GM10248 (cell line): ENCODE measurements at regions not wholly inside any gene's neighbourhood (a gene's known extent, or its start where the extent isn't known, plus 50 kb on each side); places are given as distances from the start of the nearest gene placed in this dataset.

Source experiments
- CTCF ChIA-PET: fragments of 300-600 bp; sonication (Branson Sonifier 250); formaldehyde crosslinking; extraction: SDS; loops from one replicate; lab custom pipeline; 2021; ENCODE audit warnings: antibody characterized with exemption; lab: Yijun Ruan, JAX
- POLR2A ChIA-PET: fragments of 350-650 bp; sonication (Branson Sonifier 250); formaldehyde crosslinking; extraction: SDS; loops from one replicate; lab custom pipeline; 2020; ENCODE audit warnings: antibody characterized with exemption; lab: Yijun Ruan, JAX
- DNase-seq: peaks from one replicate; pipeline ENCODE4 v3.0.0; 2012; ENCODE audit errors: extremely low spot score
- TF ChIP-seq, protein P1 (sequence below): IDR thresholded peaks from 2 replicates; pipeline ENCODE4 v1.5.1; 2012; ENCODE audit warnings: mild to moderate bottlenecking, low read depth; ENCODE audit errors: extremely low read depth, missing control alignments, control extremely low read depth

DNA sequence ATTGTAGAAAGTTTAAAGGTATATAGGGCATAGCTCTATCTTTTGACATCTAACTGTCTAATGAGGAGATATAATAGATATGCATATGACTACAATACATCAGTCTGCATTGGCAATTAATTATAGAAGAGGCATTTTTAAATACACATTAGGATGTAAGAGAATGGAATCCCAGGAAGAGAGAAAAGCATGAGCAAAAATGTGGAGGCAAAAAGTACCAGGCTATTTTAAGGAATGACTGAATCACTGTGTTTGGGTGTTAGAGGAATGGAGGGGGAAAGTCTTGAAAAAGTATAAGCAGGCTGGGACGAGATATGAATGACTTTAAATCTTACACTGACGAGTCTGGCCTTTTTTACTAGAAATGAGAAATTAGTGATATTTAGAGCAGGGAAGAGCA is 138.4 kb upstream of the ZNF462 start:
- POLR2A ChIA-PET = no interaction called here
- DNase-seq = no peak
- TF ChIP-seq, protein P1, sequence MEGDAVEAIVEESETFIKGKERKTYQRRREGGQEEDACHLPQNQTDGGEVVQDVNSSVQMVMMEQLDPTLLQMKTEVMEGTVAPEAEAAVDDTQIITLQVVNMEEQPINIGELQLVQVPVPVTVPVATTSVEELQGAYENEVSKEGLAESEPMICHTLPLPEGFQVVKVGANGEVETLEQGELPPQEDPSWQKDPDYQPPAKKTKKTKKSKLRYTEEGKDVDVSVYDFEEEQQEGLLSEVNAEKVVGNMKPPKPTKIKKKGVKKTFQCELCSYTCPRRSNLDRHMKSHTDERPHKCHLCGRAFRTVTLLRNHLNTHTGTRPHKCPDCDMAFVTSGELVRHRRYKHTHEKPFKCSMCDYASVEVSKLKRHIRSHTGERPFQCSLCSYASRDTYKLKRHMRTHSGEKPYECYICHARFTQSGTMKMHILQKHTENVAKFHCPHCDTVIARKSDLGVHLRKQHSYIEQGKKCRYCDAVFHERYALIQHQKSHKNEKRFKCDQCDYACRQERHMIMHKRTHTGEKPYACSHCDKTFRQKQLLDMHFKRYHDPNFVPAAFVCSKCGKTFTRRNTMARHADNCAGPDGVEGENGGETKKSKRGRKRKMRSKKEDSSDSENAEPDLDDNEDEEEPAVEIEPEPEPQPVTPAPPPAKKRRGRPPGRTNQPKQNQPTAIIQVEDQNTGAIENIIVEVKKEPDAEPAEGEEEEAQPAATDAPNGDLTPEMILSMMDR = no peak

GRCh38 chr9:106726070-106726815 is 136.7 kb upstream of the ZNF462 start:
- TF ChIP-seq, protein P1 = no peak
- POLR2A ChIA-PET = no interaction called here
- CTCF ChIA-PET = interaction anchor here (1.9 kb wide), 1 partner anchor 13 kb away, joined by 5 read pairs; no protein-coding TSS in a partner anchor
- DNase-seq = no peak

More for the DNA sequence above, 138.4 kb upstream of the ZNF462 start:
- CTCF ChIA-PET = interaction anchor here (0.8 kb wide), 1 partner anchor 11 kb away, joined by 3 read pairs; no protein-coding TSS in a partner anchor

DNA sequence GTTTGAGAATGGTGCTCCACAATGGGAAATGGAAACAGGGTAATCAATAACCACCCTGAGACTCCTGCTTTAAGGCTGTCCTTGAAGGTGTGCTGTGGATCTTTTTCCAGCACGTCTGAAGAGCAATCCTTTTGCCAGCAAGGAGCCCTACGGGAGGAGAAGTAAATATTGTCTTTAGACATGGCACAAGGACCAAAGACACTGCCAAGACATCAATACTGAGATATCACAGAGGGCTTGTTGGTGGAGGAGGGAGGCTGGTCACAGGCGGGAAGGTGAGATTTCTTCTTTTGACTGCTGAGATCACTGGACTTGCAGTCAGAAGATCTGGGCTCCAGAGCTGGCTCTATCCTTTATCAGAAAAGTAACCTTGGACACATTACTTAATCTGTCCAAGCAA is 135.0 kb upstream of the ZNF462 start:
- ChIA-PET CTCF (no interaction called here), POLR2A (no interaction called here)
- TF ChIP-seq, protein P1 = no peak
- no peak for DNase-seq

- ChIA-PET POLR2A (no interaction called here), CTCF (no interaction called here)
- no peak for DNase-seq
- TF ChIP-seq, protein P1 = no peak
These were observed 134.1 kb upstream of the ZNF462 start for GRCh38 chr9:106728860-106729259.

DNA sequence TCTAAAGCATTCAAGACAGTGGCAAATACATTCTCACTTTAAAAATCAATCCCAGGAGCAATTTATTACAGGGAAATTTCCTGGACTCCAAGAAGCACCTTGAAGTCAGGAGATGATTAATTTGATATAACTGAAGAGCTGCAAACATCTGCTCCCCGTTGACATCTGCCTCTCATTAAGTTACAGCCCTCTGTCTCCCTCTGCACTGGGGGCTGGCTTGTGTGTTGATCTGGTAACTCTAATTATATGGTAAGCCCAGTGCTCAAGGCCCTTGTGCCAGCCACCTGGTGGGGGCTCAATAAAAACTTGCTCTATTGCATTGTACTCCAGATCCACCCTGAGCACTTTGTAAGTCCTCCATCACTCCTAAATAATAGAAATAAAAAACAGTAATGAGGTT is 131.1 kb upstream of the ZNF462 start:
- DNase-seq = no peak
- POLR2A ChIA-PET = no interaction called here
- TF ChIP-seq, protein P1 = no peak

DNA sequence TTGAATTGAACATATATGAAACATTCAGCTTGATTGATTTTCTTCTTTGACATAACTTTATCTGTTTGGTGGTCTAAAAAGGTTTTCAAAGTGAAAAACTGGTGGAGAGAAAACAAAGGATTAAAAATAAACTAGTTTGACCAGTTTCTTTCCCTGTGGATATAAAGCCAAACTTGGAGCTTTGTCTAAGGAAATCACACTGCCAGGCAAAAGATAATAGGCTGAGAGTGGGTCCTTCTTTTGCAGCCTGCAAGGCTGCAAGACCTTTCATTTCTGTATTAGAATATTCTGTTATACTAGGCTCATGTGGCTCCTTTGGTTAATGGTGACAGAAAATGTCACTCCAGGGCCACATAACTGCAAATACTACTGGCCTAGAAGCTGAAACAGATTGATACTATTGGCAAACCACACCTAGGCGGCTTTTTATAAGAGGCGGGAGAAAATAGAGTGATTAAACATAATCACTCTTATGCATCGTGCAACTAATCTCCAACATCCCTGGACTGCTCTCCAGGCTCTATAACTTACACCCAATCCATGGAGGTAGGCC is 129.1 kb upstream of the ZNF462 start:
- DNase-seq = no peak
- CTCF ChIA-PET = no interaction called here
- TF ChIP-seq, protein P1 = no peak
- POLR2A ChIA-PET = no interaction called here

More for the DNA sequence above, 131.1 kb upstream of the ZNF462 start:
- CTCF ChIA-PET = no interaction called here
